Gastroesophageal sphincter (tissue), 4 donors: ENCODE measurements at regions not wholly inside any gene's neighbourhood (a gene's known extent, or its start where the extent isn't known, plus 50 kb on each side); places are given as distances from the start of the nearest gene placed in this dataset.

Experiments used
- ATAC-seq: fragments of 150-250 bp; one replicate; pipeline ENCODE4 v1.9.1; 2016; ENCODE audit warnings: mild to moderate bottlenecking, moderate library complexity
- H3K27ac ChIP-seq, 4 donors: fragments of 200-600 bp; sonication (generic) in 3 of 4; 1 replicate in 3 of 4; 2 replicates in 1 of 4; pipeline ENCODE4 v1.5.1; 2016 to 2019
- H3K27me3 ChIP-seq: fragments of 200-600 bp; sonication (generic); one replicate; pipeline ENCODE4 v1.5.1; 2019
- H3K36me3 ChIP-seq, 2 donors: fragments of 200-600 bp; sonication (generic); one replicate each; pipeline ENCODE4 v1.5.1; 2019; ENCODE audit warnings: control low read depth in 1 of 2
- H3K4me1 ChIP-seq, 3 donors: fragments of 200-600 bp; sonication (generic); 1 replicate in 2 of 3; 2 replicates in 1 of 3; pipeline ENCODE4 v1.5.1; 2016 to 2019; ENCODE audit warnings: control low read depth in 2 of 3
- H3K4me3 ChIP-seq, 2 donors: fragments of 200-600 bp; sonication (generic); one replicate each; pipeline ENCODE4 v1.5.1; 2019; ENCODE audit warnings: mild to moderate bottlenecking in 1 of 2, moderate library complexity in 1 of 2
- H3K9me3 ChIP-seq, 3 donors: fragments of 200-600 bp; sonication (generic); one replicate each; pipeline ENCODE4 v1.5.1; 2017 to 2019; ENCODE audit warnings: control low read depth in 2 of 3
- CTCF ChIP-seq, 4 experiments: fragments of 200-600 bp in 2 of 4; fragments of 450-650 bp in 2 of 4; sonication (generic) in 1 of 4; IDR thresholded peaks; one replicate each; pipeline ENCODE4 v1.5.1; 2017 to 2019; ENCODE audit warnings: antibody characterized with exemption in 4 of 4, mild to moderate bottlenecking in 2 of 4, moderate library complexity in 2 of 4
- EP300 ChIP-seq: sonication (generic); formaldehyde crosslinking; IDR thresholded peaks from one replicate; pipeline ENCODE4 v1.6.1; 2017; ENCODE audit warnings: antibody characterized with exemption, mild to moderate bottlenecking
- POLR2A ChIP-seq, 2 donors: fragments of 450-650 bp; IDR thresholded peaks; one replicate each; pipeline ENCODE4 v1.6.1; 2017; ENCODE audit warnings: antibody characterized with exemption in 2 of 2, mild to moderate bottlenecking in 2 of 2, moderate library complexity in 1 of 2
- POLR2AphosphoS5 ChIP-seq: sonication (generic); formaldehyde crosslinking; IDR thresholded peaks from one replicate; pipeline ENCODE4 v1.6.1; 2017; ENCODE audit warnings: antibody characterized with exemption
- WGBS, 2 donors: methylation state at CpG; one replicate each; pipeline ENCODE4 v1.1.5; 2018; ENCODE audit warnings: low coverage in 1 of 2; 5-methylcytosine and 5-hydroxymethylcytosine counted together
- small RNA-seq, 4 donors: library from RNA; depleted of rRNA; stranded (forward); fragments of <200 nt; gene quantifications; one replicate each; pipeline ENCODE3, GENCODE V24; 2016

GRCh38 chr4:61094854-61095598, 105.1 kb upstream of the ADGRL3 start:
- WGBS, 2 donors = 77 to 85% methylated on average over 2 to 3 of the region's 6 CpGs
- no peak for TF ChIP-seq CTCF (IDR thresholded peaks at IDR 0.05)

GRCh38 chr4:61128682-61129081, 71.4 kb upstream of the ADGRL3 start:
- H3K9me3 ChIP-seq = peaks cover 0 to 8% (median 0%) of the 10 kb centered on the region in 3 donors
- H3K36me3 ChIP-seq = no peaks in the 10 kb centered on the region
- TF ChIP-seq POLR2AphosphoS5 (no peak), POLR2A (IDR thresholded peaks at IDR 0.05) (no peak), EP300 (no peak), CTCF (IDR thresholded peaks at IDR 0.05) (no peak)
- 19 to 60% methylated on average over 1 to 3 of the region's 3 CpGs for WGBS, 2 donors
- ATAC-seq = no peak
- H3K4me1 ChIP-seq = no peaks in the 10 kb centered on the region
- H3K27ac ChIP-seq = no peak overlapping the region
- no peak overlapping the region for H3K4me3 ChIP-seq
- no peaks in the 10 kb centered on the region for H3K27me3 ChIP-seq

More at GRCh38 chr4:61094854-61095598, 105.1 kb upstream of the ADGRL3 start:
- Histone ChIP-seq H3K9me3 (no peaks in the 10 kb centered on the region), H3K27me3 (no peaks in the 10 kb centered on the region), H3K4me3 (no peak overlapping the region), H3K27ac (no peak overlapping the region), H3K4me1 (no peaks in the 10 kb centered on the region), H3K36me3 (no peaks in the 10 kb centered on the region)
- no peak for ATAC-seq

- Histone ChIP-seq H3K4me1 (no peaks in the 10 kb centered on the region), H3K36me3 (no peaks in the 10 kb centered on the region), H3K4me3 (no peak overlapping the region), H3K27me3 (no peaks in the 10 kb centered on the region), H3K9me3 (peaks cover 0 to 4% (median 0%) of the 10 kb centered on the region in 3 donors), H3K27ac (no peak overlapping the region)
- 32 to 39% methylated on average over 4 to 5 of the region's 5 CpGs for WGBS, 2 donors
- ATAC-seq = no peak
- TF ChIP-seq CTCF (IDR thresholded peaks at IDR 0.05) = no peak
- no peak for TF ChIP-seq POLR2A (IDR thresholded peaks at IDR 0.05)
- TF ChIP-seq POLR2AphosphoS5 = no peak
- TF ChIP-seq EP300 = no peak
These were observed 70.2 kb upstream of the ADGRL3 start for GRCh38 chr4:61129971-61130370.

- H3K4me1 ChIP-seq = no peaks in the 10 kb centered on the region
- H3K27me3 ChIP-seq = no peaks in the 10 kb centered on the region
- ATAC-seq = no peak
- H3K27ac ChIP-seq = no peak overlapping the region
- 56 to 60% methylated on average over 1 of the region's 1 CpG for WGBS, 2 donors
- no peaks in the 10 kb centered on the region for H3K9me3 ChIP-seq
- H3K4me3 ChIP-seq = no peak overlapping the region
- no peaks in the 10 kb centered on the region for H3K36me3 ChIP-seq
- no peak for TF ChIP-seq POLR2A (IDR thresholded peaks at IDR 0.05)
- TF ChIP-seq CTCF (IDR thresholded peaks at IDR 0.05) = no peak
- TF ChIP-seq EP300 = no peak
These were observed 56.7 kb upstream of the ADGRL3 start for GRCh38 chr4:61143461-61143860.

GRCh38 chr4:61149278-61149677, 50.8 kb upstream of the ADGRL3 start:
- no peaks in the 10 kb centered on the region for H3K4me1 ChIP-seq
- no peak for ATAC-seq
- H3K4me3 ChIP-seq = no peak overlapping the region
- no peaks in the 10 kb centered on the region for H3K9me3 ChIP-seq
- no peaks in the 10 kb centered on the region for H3K27me3 ChIP-seq
- H3K27ac ChIP-seq = no peak overlapping the region
- no peak for TF ChIP-seq EP300
- H3K36me3 ChIP-seq = no peaks in the 10 kb centered on the region

Small RNA genes lying in the stretch of these regions (small RNA-seq; reads per million reads assigned to genes)
- gene MIR548AG1 (0 reads per million in 4 donors), gene RF00019 (0 reads per million in 4 donors), gene RNU6-1325P (0 reads per million in 4 donors)
